Omental fat pad (tissue), 3 donors: ENCODE measurements at regions not wholly inside any gene's neighbourhood (a gene's known extent, or its start where the extent isn't known, plus 50 kb on each side); places are given as distances from the start of the nearest gene placed in this dataset.

Source experiments
- ATAC-seq: fragments of 150-250 bp; one replicate; pipeline ENCODE4 v1.9.1; 2016; ENCODE audit warnings: mild to moderate bottlenecking, moderate library complexity; ENCODE audit not compliant: low FRiP score
- DNase-seq: peaks from one replicate; pipeline ENCODE4 v3.0.0-alpha.2; 2019; ENCODE audit warnings: low spot score
- TF ChIP-seq, protein P1 (sequence below), 3 donors: fragments of 450-650 bp; IDR thresholded peaks; one replicate each; pipeline ENCODE4 v1.5.1; 2016 to 2017; ENCODE audit warnings: antibody characterized with exemption in 3 of 3, mild to moderate bottlenecking in 3 of 3, moderate library complexity in 2 of 3

DNA sequence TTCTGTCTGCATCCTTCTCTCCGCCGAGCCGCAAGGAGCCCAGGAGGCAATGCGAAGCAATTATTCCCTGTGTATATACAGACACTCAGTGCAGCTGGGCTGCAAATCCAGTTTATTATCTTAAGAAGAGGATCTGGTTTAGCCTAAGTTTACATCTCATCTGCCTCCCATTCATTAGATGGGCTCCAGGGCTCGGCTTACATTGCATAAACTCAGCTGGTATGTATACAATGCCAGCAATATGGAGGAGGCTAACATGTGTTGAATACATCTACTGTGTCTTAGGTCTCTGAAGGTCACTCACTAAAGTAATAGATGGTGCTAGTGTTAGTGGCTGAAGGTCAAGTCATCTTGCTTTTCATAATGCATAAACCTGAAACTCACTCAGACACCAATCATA is 996.8 kb downstream of the KCNMA1 start:
- TF ChIP-seq, protein P1, sequence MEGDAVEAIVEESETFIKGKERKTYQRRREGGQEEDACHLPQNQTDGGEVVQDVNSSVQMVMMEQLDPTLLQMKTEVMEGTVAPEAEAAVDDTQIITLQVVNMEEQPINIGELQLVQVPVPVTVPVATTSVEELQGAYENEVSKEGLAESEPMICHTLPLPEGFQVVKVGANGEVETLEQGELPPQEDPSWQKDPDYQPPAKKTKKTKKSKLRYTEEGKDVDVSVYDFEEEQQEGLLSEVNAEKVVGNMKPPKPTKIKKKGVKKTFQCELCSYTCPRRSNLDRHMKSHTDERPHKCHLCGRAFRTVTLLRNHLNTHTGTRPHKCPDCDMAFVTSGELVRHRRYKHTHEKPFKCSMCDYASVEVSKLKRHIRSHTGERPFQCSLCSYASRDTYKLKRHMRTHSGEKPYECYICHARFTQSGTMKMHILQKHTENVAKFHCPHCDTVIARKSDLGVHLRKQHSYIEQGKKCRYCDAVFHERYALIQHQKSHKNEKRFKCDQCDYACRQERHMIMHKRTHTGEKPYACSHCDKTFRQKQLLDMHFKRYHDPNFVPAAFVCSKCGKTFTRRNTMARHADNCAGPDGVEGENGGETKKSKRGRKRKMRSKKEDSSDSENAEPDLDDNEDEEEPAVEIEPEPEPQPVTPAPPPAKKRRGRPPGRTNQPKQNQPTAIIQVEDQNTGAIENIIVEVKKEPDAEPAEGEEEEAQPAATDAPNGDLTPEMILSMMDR (IDR thresholded peaks at IDR 0.05): no peak
- ATAC-seq (no peak), DNase-seq (no peak)

DNA sequence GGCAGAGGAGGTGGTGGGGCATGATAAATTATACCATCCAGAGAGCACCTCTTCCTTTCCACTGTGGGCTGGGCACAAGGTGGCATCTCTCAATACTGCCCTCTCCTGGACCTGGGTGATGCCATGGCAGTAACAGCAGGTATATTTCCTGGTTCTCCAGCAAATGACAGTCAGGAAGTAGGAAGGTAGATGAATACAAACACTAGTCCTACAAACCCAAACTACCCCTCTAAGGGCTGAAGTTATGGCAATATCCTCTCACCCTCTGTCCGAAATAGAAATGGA is 1004.9 kb downstream of the KCNMA1 start:
- ATAC-seq (no peak), DNase-seq (no peak)
- TF ChIP-seq, protein P1 (IDR thresholded peaks at IDR 0.05): no peak

DNA sequence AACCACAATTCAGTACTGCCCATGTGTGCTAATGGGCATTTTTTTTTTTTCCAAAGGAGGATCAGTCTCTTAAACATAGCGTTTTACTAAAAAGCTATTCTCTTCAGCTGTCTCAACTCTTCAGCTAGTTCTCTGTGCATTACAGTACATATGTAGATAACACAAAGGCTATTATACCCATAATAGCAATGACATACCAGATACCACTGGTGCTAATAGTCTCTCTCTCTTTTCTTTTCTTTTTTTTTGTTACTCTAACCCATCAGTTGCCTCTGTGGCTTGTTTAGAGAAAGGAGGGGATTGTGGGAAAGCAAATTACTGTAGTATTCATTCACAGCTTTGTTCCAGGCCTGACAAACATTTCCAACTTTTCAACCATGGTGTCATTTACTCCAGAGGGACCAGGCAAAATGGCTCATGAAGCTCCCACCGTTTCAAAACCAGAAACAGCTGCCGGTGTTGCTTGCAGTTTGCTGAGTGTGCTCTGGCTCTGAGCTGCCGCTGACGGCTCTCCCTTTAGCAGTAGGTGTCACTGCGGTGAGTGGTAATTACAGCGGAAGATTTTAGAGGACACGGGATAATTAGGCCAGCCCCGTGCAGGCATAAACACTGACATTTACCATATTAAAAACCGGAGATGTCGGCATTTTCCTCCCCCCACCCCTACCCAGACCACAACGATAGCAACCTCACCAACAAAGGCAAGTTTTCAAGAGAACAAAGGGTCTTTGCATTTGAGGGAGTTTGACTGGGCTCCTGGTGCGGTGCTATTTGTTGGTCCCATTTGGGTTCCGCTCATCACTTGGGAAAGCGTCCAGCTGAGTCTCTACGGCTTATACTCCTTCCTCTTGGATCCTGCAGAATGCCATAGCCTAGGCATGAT is 1005.5 kb downstream of the KCNMA1 start:
- ATAC-seq (no peak), DNase-seq (no peak)
- TF ChIP-seq, protein P1 (IDR thresholded peaks at IDR 0.05): no peak

DNA sequence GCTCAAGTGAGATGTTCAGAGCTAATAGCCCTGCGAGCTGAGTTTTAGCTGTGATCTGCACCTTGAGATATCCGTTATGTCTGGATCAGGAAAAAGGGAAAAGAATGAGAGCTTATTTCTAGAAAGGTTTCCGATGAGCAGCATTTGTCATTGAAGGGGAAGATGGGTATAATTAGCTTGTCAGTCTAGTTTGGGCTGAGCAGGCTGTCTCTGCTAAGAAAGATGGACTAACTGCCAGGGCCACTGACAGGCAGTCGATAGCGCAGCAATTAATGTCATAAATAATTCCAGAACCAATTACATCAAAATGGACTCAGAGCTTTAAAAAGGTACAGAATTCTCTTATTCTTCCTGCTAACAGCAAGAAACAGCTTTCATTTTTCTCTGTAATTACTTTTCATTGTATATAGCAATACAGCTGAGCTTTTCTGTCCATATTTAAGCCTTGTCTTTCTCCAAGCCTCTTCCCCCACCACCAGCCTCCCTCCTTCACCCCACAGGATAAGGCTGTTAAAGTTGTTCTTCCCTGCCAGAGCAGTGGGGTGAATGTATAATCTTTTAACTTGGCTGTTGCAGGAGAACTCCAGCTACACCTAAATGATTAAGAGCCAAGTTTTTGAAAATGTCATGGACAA is 1006.5 kb downstream of the KCNMA1 start:
- TF ChIP-seq, protein P1 (IDR thresholded peaks at IDR 0.05): no peak
- no peak for ATAC-seq
- DNase-seq: no peak

DNA sequence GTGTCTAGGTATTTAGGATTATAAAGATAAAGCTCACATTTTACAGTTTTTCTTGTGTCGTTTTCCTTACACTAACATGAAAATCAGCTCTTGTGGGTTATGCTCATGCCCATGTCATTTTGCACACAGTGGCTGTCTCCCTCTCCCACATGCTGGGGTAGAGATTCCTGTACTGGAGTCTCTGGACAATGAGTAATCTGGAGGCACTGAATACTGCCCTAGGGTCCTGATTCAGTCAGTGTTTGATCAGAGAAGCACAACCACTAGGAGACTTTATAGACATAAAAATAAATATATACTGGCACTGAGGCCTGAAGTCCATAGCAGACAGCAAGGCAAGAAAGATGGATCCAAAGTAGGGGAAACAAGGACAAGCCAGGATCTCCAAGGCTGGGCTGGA is 1008.8 kb downstream of the KCNMA1 start:
- TF ChIP-seq, protein P1 (IDR thresholded peaks at IDR 0.05): no peak

DNA sequence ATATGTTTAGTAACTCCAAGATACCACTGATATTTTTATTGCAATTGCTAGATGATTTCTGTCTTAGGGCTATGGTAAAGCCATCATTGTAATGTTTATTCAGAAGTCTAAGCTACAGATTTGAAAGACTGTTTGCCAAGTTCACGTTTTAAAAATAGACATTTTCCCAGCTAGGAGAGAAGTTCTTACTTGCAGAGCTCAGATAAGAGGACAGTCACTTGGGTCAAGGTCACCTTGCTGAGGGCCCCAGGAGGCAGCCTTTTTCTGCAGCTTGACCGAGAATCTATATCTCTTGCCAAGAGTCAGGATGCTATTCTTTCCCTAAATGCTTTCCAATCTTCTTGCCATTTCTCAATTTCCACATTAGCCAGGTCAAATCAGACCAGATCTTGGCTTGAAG is 1011.2 kb downstream of the KCNMA1 start:
- DNase-seq (no peak), ATAC-seq (no peak)
- TF ChIP-seq, protein P1 (IDR thresholded peaks at IDR 0.05): no peak

More for the DNA sequence above, 1008.8 kb downstream of the KCNMA1 start:
- ATAC-seq (no peak), DNase-seq (no peak)

DNA sequence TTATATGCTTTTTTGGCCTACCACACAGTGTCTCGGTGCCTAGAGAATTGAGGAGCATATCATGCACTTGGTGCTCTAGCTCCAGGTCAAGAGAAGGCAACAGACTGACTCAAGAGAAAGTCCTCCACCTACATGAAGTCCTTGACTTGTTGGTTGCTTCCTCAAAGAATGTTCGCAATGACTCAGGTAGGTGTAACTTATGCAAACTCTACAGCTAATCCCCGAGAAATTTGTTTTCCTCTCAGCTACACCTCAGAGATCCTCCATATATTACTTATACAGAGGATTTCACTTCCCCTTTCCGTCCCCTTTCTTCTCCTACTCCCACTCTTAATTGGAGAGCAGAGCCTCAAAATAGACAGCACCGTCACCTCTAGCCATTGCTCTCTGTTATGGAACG is 1013.1 kb downstream of the KCNMA1 start:
- no peak for DNase-seq
- ATAC-seq: no peak
- TF ChIP-seq, protein P1 (IDR thresholded peaks at IDR 0.05): no peak
